ENCODE measurements at regions not wholly inside any gene's neighbourhood (a gene's known extent, or its start where the extent isn't known, plus 50 kb on each side); places are given as distances from the start of the nearest gene placed in this dataset.
"Not testable (repeated sequence)": the region's sequence is repeated elsewhere in the genome, so short reads cannot be mapped to it uniquely, and the experiment has no call there.

DNA sequence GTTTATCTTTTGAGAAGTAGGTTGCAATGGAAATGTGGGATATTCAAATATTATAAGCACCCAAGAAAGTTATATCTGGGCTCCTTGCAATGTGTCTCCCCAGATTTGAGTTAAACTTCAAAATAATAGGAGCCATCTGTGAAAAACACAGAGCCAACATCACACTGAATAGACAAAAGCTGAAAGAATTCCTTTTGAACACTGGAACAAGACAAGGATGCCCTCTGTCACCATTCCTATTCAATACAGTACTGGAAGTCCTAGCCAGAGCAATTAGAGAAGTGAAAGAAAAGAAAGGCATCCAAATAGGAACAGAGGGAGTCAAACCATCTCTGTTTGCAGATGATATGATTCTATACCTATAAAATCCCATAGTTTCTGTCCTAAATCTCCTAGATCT lies 114.3 kb upstream of the IL1RAPL1 start:
- no peak for DNase-seq (ENCODE audit: low read depth in 2 of 2)

DNA sequence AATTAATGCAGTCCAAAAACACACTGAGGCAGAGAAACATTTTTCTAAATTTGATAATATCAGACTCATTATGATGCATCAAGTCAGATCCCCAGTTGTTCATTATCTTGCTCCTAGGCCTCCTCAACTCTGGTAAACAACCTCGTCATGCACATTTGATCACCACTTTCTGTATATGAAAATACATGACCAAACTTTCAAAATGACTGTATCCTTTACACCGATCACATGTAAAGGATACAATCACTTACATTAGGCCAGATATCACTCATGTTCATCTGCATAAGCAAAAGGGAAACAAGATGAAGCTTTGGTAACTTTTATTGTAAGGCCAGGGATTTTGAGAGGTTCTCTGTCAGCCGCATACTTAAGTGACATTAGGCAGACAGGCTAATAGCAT lies 99.4 kb upstream of the IL1RAPL1 start:
- no peak for DNase-seq (ENCODE audit: low read depth in 2 of 2)

DNA sequence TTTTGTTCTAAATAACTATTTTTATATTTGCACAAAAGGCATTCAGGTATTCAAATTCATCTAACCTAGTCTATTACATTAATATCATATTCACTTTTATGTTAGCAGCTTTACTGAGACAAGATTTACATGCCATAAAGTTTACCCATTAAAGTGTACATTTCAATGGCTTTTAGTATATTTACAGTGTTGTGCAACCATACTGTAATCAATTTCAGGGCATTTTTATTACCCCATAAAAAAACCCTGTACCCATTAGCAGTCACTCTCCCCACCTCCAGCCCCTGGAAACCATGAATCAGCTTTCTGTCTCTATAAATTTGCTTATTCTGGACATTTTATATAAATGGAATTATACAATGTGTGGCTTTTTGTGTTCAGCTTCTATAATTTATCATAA lies 95.9 kb upstream of the IL1RAPL1 start:
- no peak for DNase-seq (ENCODE audit: low read depth in 2 of 2)

DNA sequence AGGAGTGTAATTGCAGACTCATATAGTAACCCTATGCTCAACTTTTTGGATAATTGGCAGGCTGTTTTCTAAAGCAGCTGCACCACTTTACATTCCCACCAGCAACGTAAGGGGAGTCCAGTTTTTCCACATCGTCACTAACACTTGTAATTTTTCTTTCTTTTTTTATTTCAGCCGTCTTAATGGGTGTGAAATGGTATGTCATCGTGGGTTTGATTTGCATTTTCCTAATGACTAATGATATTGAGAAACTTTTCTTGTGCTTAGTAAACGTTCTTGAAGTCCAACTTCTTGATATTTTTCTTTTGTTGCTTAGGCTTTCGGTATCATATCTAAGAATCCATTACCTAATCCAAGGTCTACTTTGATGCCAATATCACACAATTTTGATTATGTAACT lies 95.3 kb upstream of the IL1RAPL1 start:
- DNase-seq (ENCODE audit: low read depth in 2 of 2) = no peak

DNA sequence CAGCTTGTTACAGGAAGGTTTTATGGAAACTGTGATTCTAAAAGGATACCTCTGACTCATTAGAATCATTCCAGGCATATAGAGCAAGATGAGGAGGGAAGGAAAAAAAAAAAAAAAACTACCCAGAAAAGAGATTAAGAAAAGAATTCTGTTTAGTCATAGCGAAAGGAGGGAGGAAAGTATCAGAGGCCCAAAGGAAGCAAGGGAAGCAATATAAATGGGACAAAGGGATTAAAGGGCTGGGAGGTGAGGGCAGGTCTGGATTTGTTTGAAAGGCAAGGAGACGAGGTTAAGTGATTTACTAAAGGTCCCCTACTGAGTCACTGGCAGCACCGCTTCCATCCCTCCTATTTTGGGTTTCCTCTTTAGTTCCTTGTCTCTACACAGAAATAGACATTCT lies 88.6 kb upstream of the IL1RAPL1 start:
- peak in 1 of 2 experiments; percentile 4 for DNase-seq (ENCODE audit: low read depth in 2 of 2)

DNA sequence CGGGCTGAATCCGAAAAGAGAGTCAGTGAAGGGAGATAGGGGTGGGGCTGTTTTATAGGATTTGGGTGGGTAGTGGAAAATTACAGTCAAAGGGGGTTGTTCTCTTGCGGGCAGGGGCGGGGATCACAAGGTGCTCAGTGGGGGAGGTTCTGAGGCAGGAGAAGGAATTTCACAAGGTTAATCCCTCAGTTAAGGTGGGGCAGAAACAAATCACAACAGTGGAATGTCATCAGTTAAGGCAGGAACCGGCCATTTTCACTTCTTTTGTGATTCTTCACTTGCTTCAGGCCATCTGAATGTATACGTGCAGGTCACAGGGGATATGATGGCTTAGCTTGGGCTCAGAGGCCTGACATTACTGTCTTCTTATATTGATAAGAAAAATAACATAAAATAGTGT lies 84.6 kb upstream of the IL1RAPL1 start:
- DNase-seq (ENCODE audit: low read depth in 2 of 2) = not testable (repeated sequence)

DNA sequence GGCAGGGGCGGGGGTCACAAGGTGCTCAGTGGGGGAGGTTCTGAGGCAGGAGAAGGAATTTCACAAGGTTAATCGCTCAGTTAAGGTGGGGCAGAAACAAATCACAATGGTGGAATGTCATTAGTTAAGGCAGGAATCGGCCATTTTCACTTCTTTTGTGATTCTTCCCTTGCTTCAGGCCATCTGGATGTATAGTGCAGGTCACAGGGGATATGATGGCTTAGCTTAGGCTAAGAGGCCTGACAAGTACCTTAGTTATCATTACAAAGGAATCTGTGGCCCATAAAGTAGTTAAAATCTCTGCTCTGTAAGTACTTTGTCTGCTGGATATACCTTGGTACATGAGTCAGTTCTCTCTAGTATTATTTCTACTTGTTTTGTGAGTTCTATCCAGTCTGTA lies 79.6 kb upstream of the IL1RAPL1 start:
- DNase-seq (ENCODE audit: low read depth in 2 of 2) = not testable (repeated sequence)

DNA sequence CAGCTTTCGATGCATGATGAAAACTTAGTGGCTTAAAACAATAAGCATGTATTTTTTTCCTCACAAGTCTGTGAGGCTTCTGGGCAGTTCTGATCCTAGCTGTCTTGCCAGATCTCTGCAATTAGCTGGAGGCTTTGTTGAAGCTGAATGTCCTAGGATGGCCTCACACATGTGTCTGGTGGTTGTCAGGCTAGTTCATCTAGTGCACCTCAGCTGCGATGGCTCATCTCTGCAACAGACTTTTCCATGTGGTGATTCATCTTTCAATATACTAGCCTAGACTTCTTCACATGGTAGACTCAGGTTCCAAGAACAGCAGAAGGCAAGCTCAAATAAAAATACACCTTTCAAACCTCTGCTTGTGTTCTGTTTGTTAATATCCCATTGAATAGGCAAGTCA lies 66.5 kb upstream of the IL1RAPL1 start:
- no peak for DNase-seq (ENCODE audit: low read depth in 2 of 2)

DNA sequence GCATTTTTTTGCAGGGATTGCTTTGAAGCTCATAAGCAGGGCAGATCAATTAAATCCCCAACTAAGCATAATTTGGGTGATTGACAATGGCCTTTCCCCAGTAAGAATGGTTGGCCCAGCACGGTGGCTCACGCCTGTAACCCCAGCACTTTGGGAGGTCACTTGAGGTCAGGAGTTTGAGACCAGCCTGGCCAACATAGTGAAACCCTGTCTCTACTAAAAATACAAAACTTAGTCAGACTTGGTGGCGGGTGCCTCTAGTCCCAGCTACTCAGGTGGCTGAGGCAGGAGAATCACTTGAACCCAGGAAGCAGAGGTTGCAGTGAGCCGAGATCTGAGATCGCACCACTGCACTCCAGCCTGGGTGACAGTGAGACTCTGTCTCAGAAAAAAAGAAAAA lies 58.9 kb upstream of the IL1RAPL1 start:
- DNase-seq (ENCODE audit: low read depth in 2 of 2) = not testable (repeated sequence)
